NCI-H2107 treated with DMSO at 0.1 percent for 48 hours (cell line): ENCODE measurements at regions not wholly inside any gene's neighbourhood (a gene's known extent, or its start where the extent isn't known, plus 50 kb on each side); places are given as distances from the start of the nearest gene placed in this dataset.
"Not testable (repeated sequence)": the region's sequence is repeated elsewhere in the genome, so short reads cannot be mapped to it uniquely, and the experiment has no call there.

Experiments
- DNase-seq: peaks from one replicate; lab custom pipeline; 2025; ENCODE audit not compliant: unreplicated experiment; lab: John Stamatoyannopoulos, UW

- no peak for DNase-seq
Observed at GRCh38 chr16:86880316-86881117, 302.2 kb downstream of the FOXL1 start.

- DNase-seq: no peak
Observed at GRCh38 chr16:86881118-86881510, 302.8 kb downstream of the FOXL1 start.

- DNase-seq: no peak
Observed at GRCh38 chr16:86881861-86882273, 303.5 kb downstream of the FOXL1 start.

GRCh38 chr16:86882586-86883280 lies 304.4 kb downstream of the FOXL1 start:
- DNase-seq: no peak

- DNase-seq: no peak
Observed at GRCh38 chr16:86883583-86884389, 305.4 kb downstream of the FOXL1 start.

GRCh38 chr16:86884390-86884650 lies 306.0 kb downstream of the FOXL1 start:
- no peak for DNase-seq

GRCh38 chr16:86885139-86885538 lies 306.8 kb downstream of the FOXL1 start:
- no peak for DNase-seq

GRCh38 chr16:86886651-86887050 lies 308.3 kb downstream of the FOXL1 start:
- no peak for DNase-seq

GRCh38 chr16:86887416-86887815 lies 309.1 kb downstream of the FOXL1 start:
- DNase-seq: no peak

GRCh38 chr16:86888231-86889053 lies 310.1 kb downstream of the FOXL1 start:
- DNase-seq: no peak

- not testable (repeated sequence) for DNase-seq
Observed at GRCh38 chr16:86889054-86889366, 310.7 kb downstream of the FOXL1 start.

GRCh38 chr16:86889974-86890373 lies 311.6 kb downstream of the FOXL1 start:
- DNase-seq: no peak

- DNase-seq: no peak
Observed at GRCh38 chr16:86891121-86891520, 312.8 kb downstream of the FOXL1 start.

GRCh38 chr16:86891631-86892030 lies 313.3 kb downstream of the FOXL1 start:
- no peak for DNase-seq

GRCh38 chr16:86892509-86892908 lies 314.2 kb downstream of the FOXL1 start:
- DNase-seq: no peak

- DNase-seq: no peak
Observed at GRCh38 chr16:86893506-86893905, 315.2 kb downstream of the FOXL1 start.

- no peak for DNase-seq
Observed at GRCh38 chr16:86894029-86894567, 315.7 kb downstream of the FOXL1 start.

- DNase-seq: no peak
Observed at GRCh38 chr16:86894925-86895324, 316.6 kb downstream of the FOXL1 start.

- DNase-seq: no peak
Observed at GRCh38 chr16:86895606-86896005, 317.3 kb downstream of the FOXL1 start.

- no peak for DNase-seq
Observed at GRCh38 chr16:86896976-86897375, 318.6 kb downstream of the FOXL1 start.

- DNase-seq: no peak
Observed at GRCh38 chr16:86897486-86897885, 319.1 kb downstream of the FOXL1 start.
